ENCODE measurements at regions not wholly inside any gene's neighbourhood (a gene's known extent, or its start where the extent isn't known, plus 50 kb on each side); places are given as distances from the start of the nearest gene placed in this dataset.

GRCh38 chr11:116698080-116698479 lies 74.7 kb downstream of the BUD13 start:
- DNase-seq (ENCODE audit: low read depth), result no peak
- H3K4me3 ChIP-seq (ENCODE audit: low read depth, low read length), result no peak overlapping the region

- no peak for DNase-seq (ENCODE audit: low read depth)
- no peak overlapping the region for H3K4me3 ChIP-seq (ENCODE audit: low read depth, low read length)
Observed at GRCh38 chr11:116697639-116698038, 75.1 kb downstream of the BUD13 start.

- H3K4me3 ChIP-seq (ENCODE audit: low read depth, low read length), result no peak overlapping the region
- no peak for DNase-seq (ENCODE audit: low read depth)
Observed at GRCh38 chr11:116697011-116697410, 75.8 kb downstream of the BUD13 start.

GRCh38 chr11:116696381-116696941 lies 76.3 kb downstream of the BUD13 start:
- no peak overlapping the region for H3K4me3 ChIP-seq (ENCODE audit: low read depth, low read length)
- DNase-seq (ENCODE audit: low read depth), result no peak

- H3K4me3 ChIP-seq (ENCODE audit: low read depth, low read length), result no peak overlapping the region
- DNase-seq (ENCODE audit: low read depth), result no peak
Observed at GRCh38 chr11:116695657-116696254, 77.0 kb downstream of the BUD13 start.

DNA sequence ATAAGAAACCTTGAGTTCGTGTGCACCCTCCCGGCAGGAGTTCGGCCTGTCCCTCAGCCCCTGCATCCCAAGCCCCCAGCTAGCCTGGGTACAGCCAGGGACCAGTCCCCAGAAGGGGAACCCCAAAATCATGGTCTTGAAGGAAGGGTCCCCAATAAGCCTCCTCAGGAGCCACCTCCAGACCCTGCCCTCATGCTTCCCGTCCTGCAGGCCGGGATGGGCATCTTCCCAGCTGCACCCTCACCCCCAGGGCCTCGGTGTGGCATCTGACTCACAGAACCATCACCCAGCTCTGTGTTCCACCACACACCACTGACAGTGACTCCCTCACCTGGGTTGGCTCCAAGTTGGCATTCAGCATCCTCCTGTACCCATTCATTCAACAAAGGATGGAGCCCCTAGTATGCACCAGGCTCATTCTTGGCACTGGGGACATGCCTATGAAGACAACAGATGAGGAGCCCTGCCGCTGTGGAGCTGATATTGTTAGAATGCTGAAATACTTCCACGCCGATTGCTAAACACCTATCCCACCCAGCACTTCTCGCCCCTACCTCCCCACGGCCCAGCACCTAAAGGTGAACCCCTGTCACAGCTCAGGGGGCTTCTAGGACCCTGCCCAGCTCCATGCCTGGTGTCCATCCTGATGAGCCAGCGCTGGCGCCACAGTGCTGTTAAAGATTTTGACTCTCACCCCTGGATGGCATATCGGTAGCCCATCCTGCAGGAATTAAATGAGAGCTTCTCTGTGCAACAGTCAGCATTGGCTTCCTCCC lies 77.8 kb downstream of the BUD13 start:
- DNase-seq (ENCODE audit: low read depth), result no peak
- H3K4me3 ChIP-seq (ENCODE audit: low read depth, low read length), result no peak overlapping the region

GRCh38 chr11:116694349-116694725 lies 78.5 kb downstream of the BUD13 start:
- no peak for DNase-seq (ENCODE audit: low read depth)
- no peak overlapping the region for H3K4me3 ChIP-seq (ENCODE audit: low read depth, low read length)

DNA sequence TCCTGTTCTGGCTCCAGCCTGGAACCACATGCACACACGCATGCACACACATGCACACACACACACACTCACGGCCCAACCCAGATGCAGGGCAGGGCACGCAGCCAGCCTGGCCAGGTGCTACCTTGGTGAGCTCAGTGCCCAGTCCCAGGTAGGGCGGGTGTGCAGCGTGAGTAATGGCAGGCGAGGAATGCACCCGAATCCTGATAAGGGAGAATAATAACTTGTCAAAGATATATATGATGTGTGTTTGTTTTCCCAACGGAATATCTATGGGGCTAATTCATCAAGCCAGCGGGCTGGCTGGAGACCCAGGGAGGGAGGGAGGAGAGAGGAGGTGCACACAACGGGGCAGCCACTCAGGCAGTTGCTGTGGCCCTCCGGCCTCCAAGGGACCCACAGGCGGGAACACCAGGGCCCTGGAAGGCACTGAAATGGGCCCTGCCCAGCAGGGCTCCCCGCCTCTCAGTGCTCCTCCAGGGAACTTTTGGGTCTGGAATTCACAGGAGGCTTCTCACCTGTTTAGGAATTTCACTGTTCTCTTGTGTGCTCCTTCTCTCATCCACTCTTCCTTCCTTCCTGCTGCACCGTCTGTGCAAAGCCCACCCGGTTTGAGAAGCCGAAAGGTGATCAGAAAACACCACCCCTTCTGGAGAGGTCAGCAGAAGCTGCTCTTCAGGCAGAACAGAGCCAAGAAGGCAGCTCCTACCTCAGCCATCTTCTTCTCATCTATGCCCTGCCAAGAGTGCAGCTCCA lies 79.0 kb downstream of the BUD13 start:
- no peak overlapping the region for H3K4me3 ChIP-seq (ENCODE audit: low read depth, low read length)
- no peak for DNase-seq (ENCODE audit: low read depth)

DNA sequence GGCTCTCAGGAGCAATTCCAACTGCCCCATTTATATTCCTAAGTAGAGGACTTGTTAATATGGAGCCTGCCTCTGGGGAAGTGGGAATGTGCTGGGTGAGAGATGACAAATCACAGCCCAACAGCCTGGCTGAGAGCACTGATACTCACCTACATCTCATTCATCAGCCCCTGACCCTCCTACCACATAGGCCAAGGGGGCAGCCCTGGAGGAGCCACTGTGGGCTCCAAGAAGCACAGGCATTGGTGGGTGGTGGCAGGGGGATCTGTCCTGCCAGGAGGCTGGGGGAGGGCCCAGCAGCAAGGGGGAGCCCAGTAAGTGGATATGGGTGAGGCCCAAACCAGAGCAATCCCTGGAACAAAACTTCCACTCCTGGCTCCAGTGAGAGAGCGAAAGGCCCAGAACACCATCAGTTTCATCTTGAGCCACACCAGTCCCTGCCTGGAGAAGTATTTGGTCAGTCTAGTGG lies 79.7 kb downstream of the BUD13 start:
- H3K4me3 ChIP-seq (ENCODE audit: low read depth, low read length), result no peak overlapping the region
- no peak for DNase-seq (ENCODE audit: low read depth)

- no peak for DNase-seq (ENCODE audit: low read depth)
- no peak overlapping the region for H3K4me3 ChIP-seq (ENCODE audit: low read depth, low read length)
Observed at GRCh38 chr11:116692318-116693101, 80.3 kb downstream of the BUD13 start.

DNA sequence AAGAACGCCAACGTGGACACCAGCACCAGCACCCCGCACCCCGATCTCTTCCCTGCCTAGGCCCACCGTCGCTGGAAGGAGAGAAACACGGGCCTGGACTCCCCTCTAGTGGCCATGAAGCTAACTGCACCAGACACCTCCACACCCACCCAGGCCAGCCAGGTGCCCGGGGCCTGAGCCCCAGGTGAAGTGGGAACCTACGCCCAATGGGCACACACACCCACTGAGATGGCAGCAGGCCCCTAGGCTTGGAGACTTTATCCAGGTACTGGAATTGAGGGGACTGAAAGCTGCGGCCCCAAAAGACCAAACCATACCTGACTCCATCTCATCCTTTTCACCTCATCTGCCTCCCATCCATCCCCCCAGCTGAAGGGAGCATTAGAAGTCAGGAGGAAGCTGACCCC lies 81.0 kb downstream of the BUD13 start:
- DNase-seq (ENCODE audit: low read depth), result no peak
- no peak overlapping the region for H3K4me3 ChIP-seq (ENCODE audit: low read depth, low read length)

GRCh38 chr11:116690611-116691010 lies 82.2 kb downstream of the BUD13 start:
- H3K4me3 ChIP-seq (ENCODE audit: low read depth, low read length), result no peak overlapping the region
- DNase-seq (ENCODE audit: low read depth), result no peak

GRCh38 chr11:116689413-116690127 lies 83.2 kb downstream of the BUD13 start:
- no peak overlapping the region for H3K4me3 ChIP-seq (ENCODE audit: low read depth, low read length)
- DNase-seq (ENCODE audit: low read depth), result no peak

- H3K4me3 ChIP-seq (ENCODE audit: low read depth, low read length), result no peak overlapping the region
- DNase-seq (ENCODE audit: low read depth), result no peak
Observed at GRCh38 chr11:116688202-116688540, 84.6 kb downstream of the BUD13 start.

- no peak for DNase-seq (ENCODE audit: low read depth)
- H3K4me3 ChIP-seq (ENCODE audit: low read depth, low read length), result no peak overlapping the region
Observed at GRCh38 chr11:116687458-116688201, 85.2 kb downstream of the BUD13 start.

- DNase-seq (ENCODE audit: low read depth), result no peak
- no peak overlapping the region for H3K4me3 ChIP-seq (ENCODE audit: low read depth, low read length)
Observed at GRCh38 chr11:116686866-116687265, 85.9 kb downstream of the BUD13 start.

GRCh38 chr11:116683982-116684381 lies 88.8 kb downstream of the BUD13 start:
- H3K4me3 ChIP-seq (ENCODE audit: low read depth, low read length), result no peak overlapping the region
- DNase-seq (ENCODE audit: low read depth), result no peak

DNA sequence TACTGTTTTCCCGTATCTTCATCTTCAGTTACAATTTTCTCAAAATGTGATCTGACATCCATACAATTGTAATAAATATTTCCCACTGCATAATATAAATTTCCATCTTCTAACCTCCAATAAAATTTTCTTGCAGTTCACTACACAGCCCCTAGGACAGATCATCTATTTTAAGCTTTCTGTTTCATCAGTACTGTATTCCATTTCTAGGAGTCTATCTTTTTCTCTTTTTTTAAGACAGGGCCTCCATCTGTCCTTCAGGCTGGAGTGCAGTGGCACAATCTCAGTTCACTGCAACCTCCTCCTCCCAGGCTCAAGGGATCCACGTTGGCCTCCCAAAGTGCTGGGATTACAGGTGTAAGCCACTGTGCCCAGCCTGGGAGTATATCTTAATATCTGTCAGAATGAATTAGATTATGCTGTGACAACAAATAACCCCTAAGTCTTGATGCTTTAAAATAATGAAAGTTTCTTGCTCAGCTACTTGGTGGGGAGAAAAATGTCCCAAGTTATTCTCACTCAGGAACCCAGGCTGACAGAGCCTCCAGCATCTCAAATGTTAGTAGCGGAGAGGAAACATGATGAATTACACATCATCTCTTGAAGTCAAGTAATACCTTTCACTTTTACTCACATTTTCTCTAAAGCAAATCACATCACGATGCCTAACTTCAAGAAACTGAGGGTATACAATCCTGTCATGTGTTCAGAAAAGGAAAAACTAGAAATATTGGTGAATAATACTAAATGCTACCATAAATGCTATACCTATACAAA lies 92.2 kb downstream of the BUD13 start:
- DNase-seq (ENCODE audit: low read depth), result no peak
- no peak overlapping the region for H3K4me3 ChIP-seq (ENCODE audit: low read depth, low read length)
